ENCODE measurements at regions not wholly inside any gene's neighbourhood (a gene's known extent, or its start where the extent isn't known, plus 50 kb on each side); places are given as distances from the start of the nearest gene placed in this dataset.

DNA sequence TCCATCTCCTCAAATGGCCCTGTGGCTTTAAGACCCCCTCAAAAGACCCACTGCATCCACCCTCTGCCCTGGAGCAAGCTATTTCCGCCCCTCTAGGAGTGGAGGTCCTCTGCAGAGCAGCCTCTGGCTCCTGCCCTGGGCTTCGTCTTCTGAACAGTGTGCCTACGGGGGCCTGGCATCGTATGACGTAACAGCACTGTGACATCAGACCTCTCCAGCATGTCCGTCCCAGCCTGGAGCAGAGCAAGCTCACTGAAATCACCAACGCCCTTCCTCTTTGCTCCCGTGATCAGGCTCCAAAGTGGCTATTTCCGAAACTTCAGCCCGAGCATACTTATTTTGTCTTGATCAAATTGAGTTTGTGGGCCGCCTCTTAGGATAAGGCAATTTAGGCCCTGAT, 69.1 kb upstream of the PTCH1 start:
- no peak for TF ChIP-seq EZH2phosphoT487 (conservative IDR thresholded peaks at IDR 0.05; ENCODE audit: low read length)
- TF ChIP-seq, protein P1, sequence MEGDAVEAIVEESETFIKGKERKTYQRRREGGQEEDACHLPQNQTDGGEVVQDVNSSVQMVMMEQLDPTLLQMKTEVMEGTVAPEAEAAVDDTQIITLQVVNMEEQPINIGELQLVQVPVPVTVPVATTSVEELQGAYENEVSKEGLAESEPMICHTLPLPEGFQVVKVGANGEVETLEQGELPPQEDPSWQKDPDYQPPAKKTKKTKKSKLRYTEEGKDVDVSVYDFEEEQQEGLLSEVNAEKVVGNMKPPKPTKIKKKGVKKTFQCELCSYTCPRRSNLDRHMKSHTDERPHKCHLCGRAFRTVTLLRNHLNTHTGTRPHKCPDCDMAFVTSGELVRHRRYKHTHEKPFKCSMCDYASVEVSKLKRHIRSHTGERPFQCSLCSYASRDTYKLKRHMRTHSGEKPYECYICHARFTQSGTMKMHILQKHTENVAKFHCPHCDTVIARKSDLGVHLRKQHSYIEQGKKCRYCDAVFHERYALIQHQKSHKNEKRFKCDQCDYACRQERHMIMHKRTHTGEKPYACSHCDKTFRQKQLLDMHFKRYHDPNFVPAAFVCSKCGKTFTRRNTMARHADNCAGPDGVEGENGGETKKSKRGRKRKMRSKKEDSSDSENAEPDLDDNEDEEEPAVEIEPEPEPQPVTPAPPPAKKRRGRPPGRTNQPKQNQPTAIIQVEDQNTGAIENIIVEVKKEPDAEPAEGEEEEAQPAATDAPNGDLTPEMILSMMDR (IDR thresholded peaks at IDR 0.05; ENCODE audit: insufficient read depth, low read length, poor library complexity, severe bottlenecking): no peak

Measured in SU-DHL-6 (cell line).